Upper lobe of right lung (tissue), 1 donor: ENCODE measurements at regions not wholly inside any gene's neighbourhood (a gene's known extent, or its start where the extent isn't known, plus 50 kb on each side); places are given as distances from the start of the nearest gene placed in this dataset.

ENCODE experiments used
- ATAC-seq: fragments of 200-7000 bp; cut with Tn5 transposase; one replicate; pipeline ENCODE4 v1.9.1; 2020; ENCODE audit warnings: mild to moderate bottlenecking, moderate library complexity
- DNase-seq: peaks from one replicate; pipeline ENCODE4 v3.0.0-alpha.2; 2020
- H3K27ac ChIP-seq: fragments of 200-600 bp; one replicate; pipeline ENCODE4 v1.8.0; 2022
- H3K27me3 ChIP-seq: fragments of 200-600 bp; one replicate; pipeline ENCODE4 v1.8.0; 2022; ENCODE audit warnings: mild to moderate bottlenecking
- H3K36me3 ChIP-seq: fragments of 200-600 bp; one replicate; pipeline ENCODE4 v1.8.0; 2022
- H3K4me1 ChIP-seq: fragments of 200-600 bp; one replicate; pipeline ENCODE4 v1.8.0; 2022
- H3K4me3 ChIP-seq: fragments of 200-600 bp; one replicate; pipeline ENCODE4 v1.8.0; 2022; ENCODE audit warnings: mild to moderate bottlenecking
- H3K9me3 ChIP-seq: fragments of 200-600 bp; one replicate; pipeline ENCODE4 v1.8.0; 2022
- CTCF ChIP-seq: fragments of 200-600 bp; IDR thresholded peaks from one replicate; pipeline ENCODE4 v1.8.0; 2022; ENCODE audit warnings: antibody characterized with exemption
- intact Hi-C: fragments of 100-400 bp; cut with DNase I; formaldehyde crosslinking; loops from one replicate; pipeline ENCODE4 v1.11.0; 2022
- donor health status: DM: no; HTN: yes; CAD: no; lungs with severe emphysema.

- Histone ChIP-seq H3K36me3 (no peaks in the 10 kb centered on the region), H3K27ac (no peak overlapping the region), H3K4me1 (no peaks in the 10 kb centered on the region), H3K4me3 (no peak overlapping the region), H3K27me3 (peaks cover 9% of the 10 kb centered on the region), H3K9me3 (no peaks in the 10 kb centered on the region)
- DNase-seq (no peak), ATAC-seq (no peak)
- no peak for TF ChIP-seq CTCF
- intact Hi-C loops = no loop called here
Observed at GRCh38 chr16:54511222-54511731, 224.7 kb upstream of the IRX3 start.

- Histone ChIP-seq H3K9me3 (no peaks in the 10 kb centered on the region), H3K27me3 (peaks cover 9% of the 10 kb centered on the region), H3K27ac (no peak overlapping the region), H3K36me3 (no peaks in the 10 kb centered on the region), H3K4me1 (no peaks in the 10 kb centered on the region), H3K4me3 (no peak overlapping the region)
- intact Hi-C loops = no loop called here
- ATAC-seq = no peak
- no peak for DNase-seq
- TF ChIP-seq CTCF = no peak
Observed at GRCh38 chr16:54510685-54511221, 224.2 kb upstream of the IRX3 start.

- ATAC-seq = no peak
- intact Hi-C loops = no loop called here
- no peaks in the 10 kb centered on the region for H3K4me1 ChIP-seq
Observed at GRCh38 chr16:54509456-54509855, 222.9 kb upstream of the IRX3 start.

GRCh38 chr16:54508351-54508750 lies 221.8 kb upstream of the IRX3 start:
- ATAC-seq = no peak
- intact Hi-C loops = no loop called here
- H3K4me3 ChIP-seq = no peak overlapping the region
- TF ChIP-seq CTCF = no peak
- no peaks in the 10 kb centered on the region for H3K9me3 ChIP-seq
- peaks cover 9% of the 10 kb centered on the region for H3K27me3 ChIP-seq
- H3K27ac ChIP-seq = no peak overlapping the region
- H3K36me3 ChIP-seq = no peaks in the 10 kb centered on the region
- peaks cover 9% of the 10 kb centered on the region for H3K4me1 ChIP-seq
- DNase-seq = no peak

More at GRCh38 chr16:54509456-54509855, 222.9 kb upstream of the IRX3 start:
- no peaks in the 10 kb centered on the region for H3K36me3 ChIP-seq
- no peak for DNase-seq
- no peak overlapping the region for H3K27ac ChIP-seq
- peaks cover 9% of the 10 kb centered on the region for H3K27me3 ChIP-seq
- TF ChIP-seq CTCF = no peak
- no peak overlapping the region for H3K4me3 ChIP-seq
- no peaks in the 10 kb centered on the region for H3K9me3 ChIP-seq

- no peak for TF ChIP-seq CTCF
- H3K4me3 ChIP-seq = no peak overlapping the region
- peaks cover 9% of the 10 kb centered on the region for H3K27me3 ChIP-seq
- no peaks in the 10 kb centered on the region for H3K36me3 ChIP-seq
- no peak overlapping the region for H3K27ac ChIP-seq
- no peaks in the 10 kb centered on the region for H3K9me3 ChIP-seq
- H3K4me1 ChIP-seq = peaks cover 9% of the 10 kb centered on the region
- intact Hi-C loops = no loop called here
- no peak for DNase-seq
- ATAC-seq = no peak
Observed at GRCh38 chr16:54506741-54507500, 220.3 kb upstream of the IRX3 start.
